ENCODE measurements at regions not wholly inside any gene's neighbourhood (a gene's known extent, or its start where the extent isn't known, plus 50 kb on each side); places are given as distances from the start of the nearest gene placed in this dataset.

GRCh38 chrX:114363346-114363745 is 220.5 kb upstream of the HTR2C start:
- ATAC-seq (no peak), DNase-seq (no peak)
- intact Hi-C loops (cut with DNase I, micrococcal nuclease), result no loop called here
- H3K4me1 ChIP-seq (ENCODE audit: low read depth), result no peaks in the 10 kb centered on the region
- TF ChIP-seq CTCF (IDR thresholded peaks at IDR 0.05), result no peak
- no peak overlapping the region for H3K4me3 ChIP-seq
- no peaks in the 10 kb centered on the region for H3K9me3 ChIP-seq
- H3K36me3 ChIP-seq (ENCODE audit: low read depth), result no peaks in the 10 kb centered on the region

- Histone ChIP-seq H3K36me3 (ENCODE audit: low read depth) (no peaks in the 10 kb centered on the region), H3K4me3 (no peak overlapping the region), H3K4me1 (ENCODE audit: low read depth) (no peaks in the 10 kb centered on the region), H3K9me3 (no peaks in the 10 kb centered on the region)
- intact Hi-C loops (cut with DNase I, micrococcal nuclease), result no loop called here
- DNase-seq (peak in 1 of 3 donors; percentile 5), ATAC-seq (peak; percentile 91)
- TF ChIP-seq CTCF (IDR thresholded peaks at IDR 0.05), result no peak
These were observed 218.6 kb upstream of the HTR2C start for GRCh38 chrX:114365065-114365834.

GRCh38 chrX:114372937-114373336 is 210.9 kb upstream of the HTR2C start:
- no peak for DNase-seq
- no peak for ATAC-seq
- no peak for TF ChIP-seq CTCF (IDR thresholded peaks at IDR 0.05)
- Histone ChIP-seq H3K4me1 (ENCODE audit: low read depth) (no peaks in the 10 kb centered on the region), H3K36me3 (ENCODE audit: low read depth) (no peaks in the 10 kb centered on the region), H3K9me3 (no peaks in the 10 kb centered on the region), H3K4me3 (no peak overlapping the region)
- intact Hi-C loops (cut with DNase I, micrococcal nuclease), result no loop called here

- Histone ChIP-seq H3K4me1 (ENCODE audit: low read depth) (no peaks in the 10 kb centered on the region), H3K9me3 (no peaks in the 10 kb centered on the region), H3K36me3 (ENCODE audit: low read depth) (no peaks in the 10 kb centered on the region), H3K4me3 (no peak overlapping the region)
- ATAC-seq (no peak), DNase-seq (no peak)
- no peak for TF ChIP-seq CTCF (IDR thresholded peaks at IDR 0.05)
- intact Hi-C loops (cut with DNase I, micrococcal nuclease), result no loop called here
These were observed 193.6 kb upstream of the HTR2C start for GRCh38 chrX:114390251-114390796.
